Ovary (tissue), 3 donors: ENCODE measurements at regions not wholly inside any gene's neighbourhood (a gene's known extent, or its start where the extent isn't known, plus 50 kb on each side); places are given as distances from the start of the nearest gene placed in this dataset.

ENCODE experiments used
- CTCF ChIP-seq, 3 donors: fragments of 450-650 bp in 2 of 3; fragments of 200-600 bp in 1 of 3; IDR thresholded peaks; one replicate each; pipeline versions ENCODE4 v1.5.1 to v1.8.0; 2016 to 2022; ENCODE audit warnings: antibody characterized with exemption in 3 of 3, mild to moderate bottlenecking in 1 of 3
- EP300 ChIP-seq: sonication (generic); formaldehyde crosslinking; IDR thresholded peaks from one replicate; pipeline ENCODE4 v1.6.1; 2017; ENCODE audit warnings: antibody characterized with exemption
- POLR2A ChIP-seq: fragments of 450-650 bp; IDR thresholded peaks from one replicate; pipeline ENCODE4 v1.6.1; 2017; ENCODE audit warnings: antibody characterized with exemption, mild to moderate bottlenecking, moderate library complexity
- donor health status: DM: no; HTN: no; CAD: no.

GRCh38 chr22:22103078-22103875 is 120.7 kb upstream of the TOP3B start:
- TF ChIP-seq CTCF (IDR thresholded peaks at IDR 0.05): no peak
- TF ChIP-seq POLR2A: no peak
- TF ChIP-seq EP300: no peak
